PC-3 (cell line): ENCODE measurements at regions not wholly inside any gene's neighbourhood (a gene's known extent, or its start where the extent isn't known, plus 50 kb on each side); places are given as distances from the start of the nearest gene placed in this dataset.

Source experiments
- CTCF ChIP-seq: fragments of 300-600 bp; sonication (generic); conservative IDR thresholded peaks from 2 replicates; pipeline ENCODE4 v1.5.1; 2017; ENCODE audit warnings: antibody characterized with exemption, low read depth, mild to moderate bottlenecking, low read length
- EZH2 ChIP-seq: fragments of 300-600 bp; sonication (generic); IDR thresholded peaks from one replicate; pipeline ENCODE4 v1.6.1; 2017; ENCODE audit warnings: antibody characterized with exemption, mild to moderate bottlenecking, low read length; ENCODE audit not compliant: unreplicated experiment
- EZH2phosphoT487 ChIP-seq: fragments of 300-600 bp; sonication (generic); IDR thresholded peaks from 2 replicates; pipeline ENCODE4 v1.6.1; 2018; ENCODE audit warnings: mild to moderate bottlenecking, antibody characterized with exemption, low read length, borderline replicate concordance

GRCh38 chr5:145465474-145466263 lies 369.5 kb downstream of the PRELID2 start:
- no peak for TF ChIP-seq CTCF
- no peak for TF ChIP-seq EZH2
- no peak for TF ChIP-seq EZH2phosphoT487
